GDM1 (cell line): ENCODE measurements at regions not wholly inside any gene's neighbourhood (a gene's known extent, or its start where the extent isn't known, plus 50 kb on each side); places are given as distances from the start of the nearest gene placed in this dataset.

Experiments
- DNase-seq: peaks from one replicate; lab custom pipeline; 2025; lab: John Stamatoyannopoulos, UW

GRCh38 chr7:21146642-21147423 is 281.1 kb upstream of the SP4 start:
- DNase-seq: no peak

- DNase-seq: no peak
These were observed 278.1 kb upstream of the SP4 start for GRCh38 chr7:21149809-21150208.

- DNase-seq: no peak
These were observed 273.3 kb upstream of the SP4 start for GRCh38 chr7:21154614-21155013.

- no peak for DNase-seq
These were observed 268.4 kb upstream of the SP4 start for GRCh38 chr7:21159506-21159905.

GRCh38 chr7:21160401-21160800 is 267.5 kb upstream of the SP4 start:
- DNase-seq: no peak

- DNase-seq: no peak
These were observed 259.9 kb upstream of the SP4 start for GRCh38 chr7:21167942-21168341.

GRCh38 chr7:21169667-21170580 is 258.0 kb upstream of the SP4 start:
- no peak for DNase-seq

- no peak for DNase-seq
These were observed 255.1 kb upstream of the SP4 start for GRCh38 chr7:21172800-21173199.

GRCh38 chr7:21173436-21173835 is 254.4 kb upstream of the SP4 start:
- DNase-seq: no peak

GRCh38 chr7:21175714-21176113 is 252.2 kb upstream of the SP4 start:
- no peak for DNase-seq

- no peak for DNase-seq
These were observed 242.8 kb upstream of the SP4 start for GRCh38 chr7:21184942-21185652.

GRCh38 chr7:21185653-21186265 is 242.1 kb upstream of the SP4 start:
- DNase-seq: no peak

GRCh38 chr7:21191321-21192073 is 236.4 kb upstream of the SP4 start:
- DNase-seq: no peak

- no peak for DNase-seq
These were observed 235.2 kb upstream of the SP4 start for GRCh38 chr7:21192657-21193056.

- DNase-seq: no peak
These were observed 234.0 kb upstream of the SP4 start for GRCh38 chr7:21193895-21194294.

- DNase-seq: no peak
These were observed 232.9 kb upstream of the SP4 start for GRCh38 chr7:21194936-21195335.

GRCh38 chr7:21198921-21199320 is 229.0 kb upstream of the SP4 start:
- no peak for DNase-seq

- no peak for DNase-seq
These were observed 227.4 kb upstream of the SP4 start for GRCh38 chr7:21200503-21200902.

GRCh38 chr7:21214657-21215056 is 213.2 kb upstream of the SP4 start:
- DNase-seq: no peak

GRCh38 chr7:21215307-21215706 is 212.6 kb upstream of the SP4 start:
- DNase-seq: no peak

- DNase-seq: no peak
These were observed 210.5 kb upstream of the SP4 start for GRCh38 chr7:21217365-21217764.
